Adrenal gland (tissue), 9 donors: ENCODE measurements at regions not wholly inside any gene's neighbourhood (a gene's known extent, or its start where the extent isn't known, plus 50 kb on each side); places are given as distances from the start of the nearest gene placed in this dataset.

Experiments
- DNase-seq, 7 donors: peaks; one replicate each; pipeline ENCODE4 v3.0.0-alpha.2; 2019 to 2020
- H3K27ac ChIP-seq, 5 donors: fragments of 200-600 bp; sonication (generic) in 4 of 5; 1 replicate in 3 of 5; 2 replicates in 2 of 5; pipeline versions ENCODE4 v1.5.1 to v1.8.0; 2016 to 2020; ENCODE audit warnings: mild to moderate bottlenecking in 1 of 5
- H3K27me3 ChIP-seq: fragments of 200-600 bp; 2 replicates; pipeline ENCODE4 v1.8.0; 2021
- H3K36me3 ChIP-seq, 2 donors: fragments of 200-600 bp; replicated peaks in 1 of 2; 1 replicate in 1 of 2; 2 replicates in 1 of 2; pipeline versions ENCODE4 v1.5.1 to v1.8.0; 2018 to 2022
- H3K4me1 ChIP-seq, 2 donors: fragments of 200-600 bp; replicated peaks in 1 of 2; 1 replicate in 1 of 2; 2 replicates in 1 of 2; pipeline versions ENCODE4 v1.5.1 to v1.8.0; 2018 to 2021
- H3K4me3 ChIP-seq, 4 donors: fragments of 200-600 bp; sonication (generic) in 3 of 4; one replicate each; pipeline ENCODE4 v1.5.1; 2016 to 2018
- H3K9me3 ChIP-seq, 3 donors: fragments of 200-600 bp; sonication (generic) in 1 of 3; replicated peaks in 1 of 3; 1 replicate in 2 of 3; 2 replicates in 1 of 3; pipeline versions ENCODE4 v1.5.1 to v1.8.0; 2016 to 2021
- POLR2A ChIP-seq, 2 donors: fragments of 450-650 bp; IDR thresholded peaks; one replicate each; pipeline ENCODE4 v1.6.1; 2017; ENCODE audit warnings: antibody characterized with exemption in 2 of 2, mild to moderate bottlenecking in 2 of 2, moderate library complexity in 1 of 2
- WGBS, 4 donors: extraction: QIAGEN DNeasy Blood & Tissue Kit in 2 of 4; methylation state at CpG; one replicate each; pipeline versions ENCODE4 v1.1.5 to v1.1.7; 2013 to 2017; 5-methylcytosine and 5-hydroxymethylcytosine counted together
- intact Hi-C, 2 donors: fragments of 100-400 bp; cut with DNase I; formaldehyde crosslinking; loops; one replicate each; pipeline versions ENCODE4 v1.14.1 to v1.15.0; 2022 to 2023
- TF ChIP-seq, protein P1 (sequence below), 6 experiments: fragments of 450-650 bp in 4 of 6; fragments of 200-600 bp in 2 of 6; sonication (generic) in 1 of 6; IDR thresholded peaks; 1 replicate in 5 of 6; 2 replicates in 1 of 6; pipeline versions ENCODE4 v1.5.1 to v1.8.0; 2016 to 2021; ENCODE audit warnings: antibody characterized with exemption in 6 of 6, mild to moderate bottlenecking in 2 of 6, moderate library complexity in 1 of 6
- donor health status: healthy with polysubstance abuse.
- donor health status: Bipolar disorder and iron deficiency.
- donor health status: DM: yes; HTN: yes; CAD: no.
- donor health status: DM: no; HTN: no; CAD: no.
- donor health status: DM: no; HTN: no; CAD: no.

- DNase-seq, result no peak
- whole genome bisulfite sequencing, 4 donors, result 38 to 51% (median 45%) methylated on average over 1 of the region's 1 CpG
- H3K9me3 ChIP-seq, result no peaks in the 10 kb centered on the region
- intact Hi-C loops, result loop anchor here in 1 of 2 donors (10.0 kb wide), 2 partner anchors 186 to 756 kb away; partner anchors contain the start of gene BTG1
- no peaks in the 10 kb centered on the region for H3K36me3 ChIP-seq
- H3K27ac ChIP-seq, result peak overlapping the region in 2 of 5 donors; percentile 38 to 50
- H3K4me3 ChIP-seq, result no peak overlapping the region
- no peaks in the 10 kb centered on the region for H3K27me3 ChIP-seq
- peaks cover 5 to 10% of the 10 kb centered on the region in 2 donors for H3K4me1 ChIP-seq
- TF ChIP-seq, protein P1, sequence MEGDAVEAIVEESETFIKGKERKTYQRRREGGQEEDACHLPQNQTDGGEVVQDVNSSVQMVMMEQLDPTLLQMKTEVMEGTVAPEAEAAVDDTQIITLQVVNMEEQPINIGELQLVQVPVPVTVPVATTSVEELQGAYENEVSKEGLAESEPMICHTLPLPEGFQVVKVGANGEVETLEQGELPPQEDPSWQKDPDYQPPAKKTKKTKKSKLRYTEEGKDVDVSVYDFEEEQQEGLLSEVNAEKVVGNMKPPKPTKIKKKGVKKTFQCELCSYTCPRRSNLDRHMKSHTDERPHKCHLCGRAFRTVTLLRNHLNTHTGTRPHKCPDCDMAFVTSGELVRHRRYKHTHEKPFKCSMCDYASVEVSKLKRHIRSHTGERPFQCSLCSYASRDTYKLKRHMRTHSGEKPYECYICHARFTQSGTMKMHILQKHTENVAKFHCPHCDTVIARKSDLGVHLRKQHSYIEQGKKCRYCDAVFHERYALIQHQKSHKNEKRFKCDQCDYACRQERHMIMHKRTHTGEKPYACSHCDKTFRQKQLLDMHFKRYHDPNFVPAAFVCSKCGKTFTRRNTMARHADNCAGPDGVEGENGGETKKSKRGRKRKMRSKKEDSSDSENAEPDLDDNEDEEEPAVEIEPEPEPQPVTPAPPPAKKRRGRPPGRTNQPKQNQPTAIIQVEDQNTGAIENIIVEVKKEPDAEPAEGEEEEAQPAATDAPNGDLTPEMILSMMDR (IDR thresholded peaks at IDR 0.05), result no peak
- TF ChIP-seq POLR2A (IDR thresholded peaks at IDR 0.05), result no peak
These were observed 206.0 kb upstream of the DCN start for GRCh38 chr12:91388573-91388972.

- intact Hi-C loops, result loop anchor here in 1 of 2 donors (10.0 kb wide), 2 partner anchors 187 to 757 kb away; partner anchors contain the start of gene BTG1
- 60 to 66% (median 63%) methylated on average over 2 of the region's 2 CpGs for WGBS, 4 donors
- TF ChIP-seq POLR2A (IDR thresholded peaks at IDR 0.05), result no peak
- TF ChIP-seq, protein P1 (IDR thresholded peaks at IDR 0.05), result no peak
- no peak overlapping the region for H3K4me3 ChIP-seq
- DNase-seq, result no peak
- no peaks in the 10 kb centered on the region for H3K36me3 ChIP-seq
- H3K27ac ChIP-seq, result peak overlapping the region in 1 of 5 donors; percentile 13
- no peaks in the 10 kb centered on the region for H3K27me3 ChIP-seq
- peaks cover 5 to 18% of the 10 kb centered on the region in 2 donors for H3K4me1 ChIP-seq
- H3K9me3 ChIP-seq, result no peaks in the 10 kb centered on the region
These were observed 205.0 kb upstream of the DCN start for GRCh38 chr12:91387461-91388134.

DNA sequence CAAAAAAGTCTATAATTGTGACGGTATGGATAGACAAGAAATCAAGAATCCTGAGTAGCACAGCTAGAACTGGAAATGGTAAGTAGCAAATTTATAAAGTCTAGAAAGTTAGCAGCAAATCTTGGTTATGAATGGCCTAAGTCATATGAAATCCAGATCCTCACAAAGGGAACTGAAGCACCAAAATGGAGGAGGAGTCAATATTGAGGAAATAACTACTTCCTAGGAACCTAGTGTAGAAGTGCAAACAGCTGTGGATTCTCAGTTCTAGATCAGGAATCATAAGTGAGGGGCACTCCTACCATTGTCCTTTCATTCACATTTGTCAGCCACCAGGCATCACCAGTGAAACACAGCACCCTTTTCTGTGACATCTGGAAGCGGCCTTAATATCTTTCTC, 202.2 kb upstream of the DCN start:
- no peak overlapping the region for H3K4me3 ChIP-seq
- H3K27me3 ChIP-seq, result no peaks in the 10 kb centered on the region
- TF ChIP-seq POLR2A (IDR thresholded peaks at IDR 0.05), result no peak
- H3K27ac ChIP-seq, result peak overlapping the region in 1 of 5 donors; percentile 55
- 87 to 92% (median 92%) methylated on average over 2 of the region's 2 CpGs for WGBS, 4 donors
- DNase-seq, result no peak
- no peaks in the 10 kb centered on the region for H3K9me3 ChIP-seq
- H3K4me1 ChIP-seq, result peaks cover 5 to 22% of the 10 kb centered on the region in 2 donors
- intact Hi-C loops, result loop anchor here in 1 of 2 donors (10.0 kb wide), 2 partner anchors 190 to 760 kb away; partner anchors contain the start of gene BTG1
- H3K36me3 ChIP-seq, result no peaks in the 10 kb centered on the region

- Histone ChIP-seq H3K9me3 (no peaks in the 10 kb centered on the region), H3K27me3 (no peaks in the 10 kb centered on the region), H3K36me3 (no peaks in the 10 kb centered on the region), H3K4me3 (no peak overlapping the region), H3K4me1 (peaks cover 5 to 22% of the 10 kb centered on the region in 2 donors), H3K27ac (peak overlapping the region in 1 of 5 donors; percentile 55)
- no peak for TF ChIP-seq POLR2A (IDR thresholded peaks at IDR 0.05)
- TF ChIP-seq, protein P1 (IDR thresholded peaks at IDR 0.05), result no peak
- no peak for DNase-seq
- intact Hi-C loops, result loop anchor here in 1 of 2 donors (10.0 kb wide), 2 partner anchors 190 to 760 kb away; partner anchors contain the start of gene BTG1
- WGBS, 4 donors, result 50 to 75% (median 58%) methylated on average over 1 of the region's 1 CpG
These were observed 201.7 kb upstream of the DCN start for GRCh38 chr12:91384366-91384765.
